Brain pericyte (primary cell): ENCODE measurements at regions not wholly inside any gene's neighbourhood (a gene's known extent, or its start where the extent isn't known, plus 50 kb on each side); places are given as distances from the start of the nearest gene placed in this dataset.

ENCODE experiments used
- DNase-seq: peaks from one replicate; pipeline ENCODE4 v3.0.0-alpha.2; 2012; ENCODE audit warnings: low read depth, low spot score

GRCh38 chr13:107413005-107413404 lies 802.3 kb downstream of the LIG4 start:
- no peak for DNase-seq

- DNase-seq, result no peak
These were observed 808.3 kb downstream of the LIG4 start for GRCh38 chr13:107407074-107407473.

GRCh38 chr13:107395927-107396662 lies 819.2 kb downstream of the LIG4 start:
- DNase-seq, result no peak

DNA sequence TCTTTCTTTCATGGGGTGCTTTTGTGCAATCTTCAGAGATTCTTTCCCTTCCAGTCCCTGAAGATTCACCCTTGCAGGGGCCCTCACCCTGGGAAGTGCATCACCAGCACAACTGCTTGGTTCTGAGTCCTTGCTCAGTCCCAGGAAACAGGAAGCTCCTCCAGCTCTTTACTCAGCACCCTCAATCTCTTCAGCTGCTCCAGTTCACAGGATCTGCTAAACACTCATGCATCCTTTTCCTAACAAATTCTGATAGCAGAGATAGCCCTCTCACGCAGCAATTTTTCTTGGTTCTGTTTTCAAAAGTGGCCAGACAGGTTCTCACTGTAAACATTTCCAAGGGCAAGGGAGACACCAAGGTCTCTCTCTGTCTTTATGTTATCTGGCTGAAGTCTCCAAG lies 823.1 kb downstream of the LIG4 start:
- no peak for DNase-seq

DNA sequence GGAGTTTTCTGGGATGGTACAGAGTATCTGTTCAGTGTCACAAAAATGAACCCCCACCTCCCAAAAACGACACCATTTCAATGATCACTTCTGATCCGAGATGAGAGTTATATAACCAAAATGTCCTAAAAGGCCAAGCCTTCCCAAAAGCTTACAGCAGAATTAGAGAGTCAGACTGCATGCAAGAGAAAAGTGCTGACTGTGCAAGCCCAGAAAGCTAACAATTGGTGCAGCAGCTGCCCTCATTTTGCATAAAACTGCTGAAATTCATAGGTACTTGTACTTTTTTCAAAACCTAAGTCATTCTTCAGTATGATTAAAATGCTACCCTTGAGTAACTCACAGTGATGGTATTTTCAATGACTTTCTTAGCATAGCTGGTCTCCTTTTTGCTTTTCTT lies 819.6 kb upstream of the ARGLU1 start:
- DNase-seq, result no peak

DNA sequence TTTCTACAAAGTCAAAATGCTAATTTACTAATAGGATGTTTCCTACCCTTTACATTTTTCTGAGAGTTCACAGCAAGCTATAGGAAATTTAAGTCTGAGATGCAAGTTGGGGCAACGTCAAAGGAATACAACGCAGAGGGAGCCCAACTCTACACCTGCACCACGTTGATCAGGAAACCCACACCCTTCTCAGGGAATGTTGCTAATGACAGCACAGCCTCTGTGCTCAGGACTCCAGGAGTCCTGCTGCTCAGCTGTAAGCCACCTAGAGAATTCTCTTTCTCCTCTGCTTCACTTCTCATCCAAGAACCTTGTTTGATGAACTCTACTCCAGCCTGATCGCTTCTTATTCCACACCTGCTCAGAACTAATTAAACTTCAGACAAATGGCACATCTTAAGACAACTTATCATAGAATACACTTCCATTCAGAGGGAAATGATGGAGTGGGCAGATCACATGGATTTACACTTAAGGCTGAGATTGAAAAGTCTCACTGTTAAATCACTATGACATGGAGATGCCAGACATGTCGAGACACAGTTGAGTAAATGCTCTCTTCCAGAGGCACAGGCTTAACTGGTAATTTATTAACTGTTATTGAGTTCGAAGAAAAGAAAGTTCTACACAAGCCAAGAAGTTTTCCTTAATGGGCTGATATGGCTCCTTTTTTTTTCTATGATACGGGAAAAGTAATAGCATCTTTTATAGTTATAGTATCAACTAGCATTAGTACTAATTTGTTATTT lies 811.6 kb upstream of the ARGLU1 start:
- no peak for DNase-seq

GRCh38 chr13:107376341-107377125 lies 808.6 kb upstream of the ARGLU1 start:
- no peak for DNase-seq

DNA sequence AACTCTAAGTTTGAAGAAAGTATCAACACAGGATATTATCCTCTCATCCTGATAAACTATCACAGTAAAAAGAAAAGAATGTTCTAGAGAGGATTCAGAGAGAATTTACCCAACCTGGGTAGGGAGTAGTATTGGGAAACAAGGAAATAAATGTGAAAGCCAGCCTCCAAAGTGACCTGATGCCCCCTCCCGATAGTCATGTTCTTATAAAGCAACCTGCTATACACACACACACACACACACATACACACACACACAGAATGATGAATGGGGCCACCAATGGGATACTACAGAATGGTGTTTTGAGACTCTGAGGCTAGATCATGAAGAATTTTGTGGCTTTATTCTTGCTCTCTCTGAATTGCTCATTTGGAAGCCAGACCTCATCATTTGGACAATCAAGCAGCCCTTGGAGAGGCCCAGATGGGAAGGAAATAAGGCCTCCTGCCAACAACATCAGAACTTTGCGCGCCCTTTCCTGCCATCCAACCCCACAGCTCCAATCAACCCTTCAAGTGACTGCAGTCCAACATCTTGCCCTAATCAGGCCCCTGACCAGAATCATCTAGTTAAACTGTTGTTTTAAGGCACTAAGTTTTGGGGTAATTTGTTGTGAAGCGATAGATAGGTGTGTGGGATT lies 807.9 kb upstream of the ARGLU1 start:
- no peak for DNase-seq

DNA sequence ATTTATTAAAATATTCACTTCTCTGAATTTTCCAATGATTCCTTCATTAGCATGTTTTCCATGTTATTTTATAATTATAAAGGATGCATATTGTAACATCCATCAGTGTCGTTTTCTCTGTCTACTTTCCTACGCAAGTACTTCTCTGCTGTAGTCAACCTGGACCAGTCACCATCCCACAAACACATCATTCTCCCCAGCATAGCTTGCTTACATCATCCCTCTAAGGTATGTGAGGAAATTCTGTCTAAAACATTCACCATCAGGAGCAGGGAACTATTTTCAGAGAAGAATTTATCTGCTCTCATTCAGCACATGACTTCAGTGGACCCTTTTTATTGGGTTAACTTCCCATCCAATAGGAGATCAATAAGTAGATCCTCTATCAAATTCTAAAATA lies 806.1 kb upstream of the ARGLU1 start:
- DNase-seq, result no peak

- DNase-seq, result peak; percentile 59
These were observed 805.6 kb upstream of the ARGLU1 start for GRCh38 chr13:107373551-107373950.

DNA sequence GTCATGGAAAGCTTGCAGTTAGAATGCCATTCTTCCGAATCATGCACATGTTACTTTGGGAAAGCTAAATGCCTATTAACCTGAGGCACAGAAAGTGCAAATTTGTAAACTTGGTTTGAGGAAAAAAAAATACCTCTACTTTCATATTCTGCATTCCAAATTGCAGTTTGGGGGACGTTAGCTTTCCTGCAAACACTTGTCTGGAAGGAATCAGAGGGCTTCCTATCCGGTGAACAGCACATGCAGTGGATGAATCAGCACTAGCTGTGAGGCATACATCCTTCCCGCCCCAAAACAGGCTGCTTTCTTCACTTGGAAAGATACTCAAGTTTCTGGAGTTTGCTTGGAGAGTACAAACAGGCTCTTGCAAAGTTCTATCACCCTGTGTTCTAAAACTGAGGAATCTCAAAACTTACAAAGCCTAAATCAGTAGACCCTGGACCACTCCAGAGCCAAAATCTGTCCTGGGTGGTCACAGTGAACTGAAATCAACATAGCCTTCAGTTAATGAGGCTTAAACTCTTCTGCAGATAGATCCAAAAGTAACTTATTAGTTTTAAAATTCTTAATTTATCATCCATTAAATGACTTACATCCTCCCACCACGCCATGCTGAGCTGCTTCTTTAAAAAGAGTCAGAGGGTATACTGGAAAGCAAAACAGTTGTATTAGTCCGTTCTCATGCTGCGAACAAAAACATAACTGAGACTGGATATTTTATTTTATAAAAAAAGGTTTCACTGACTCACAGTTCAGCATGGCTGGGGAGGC lies 802.3 kb upstream of the ARGLU1 start:
- no peak for DNase-seq

DNA sequence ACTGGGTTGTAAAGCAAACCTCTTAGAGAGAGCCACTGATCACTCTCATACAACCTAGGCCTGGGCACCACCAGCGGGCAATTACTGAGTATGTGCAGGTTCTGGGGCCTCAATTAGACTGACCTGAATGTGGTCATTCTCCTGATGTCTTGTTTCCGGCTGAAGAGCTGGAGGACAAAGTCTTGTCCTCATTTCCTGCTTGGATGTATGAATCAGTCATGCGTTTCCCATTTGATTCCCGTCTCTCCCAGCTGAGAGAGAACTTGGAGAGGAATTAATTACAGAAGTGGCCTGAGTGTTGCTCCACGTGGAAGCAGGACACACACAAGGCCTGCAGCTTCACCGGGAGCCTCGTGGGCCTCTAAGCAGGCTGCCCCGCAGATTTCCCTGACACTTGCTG lies 799.3 kb upstream of the ARGLU1 start:
- DNase-seq, result no peak

DNA sequence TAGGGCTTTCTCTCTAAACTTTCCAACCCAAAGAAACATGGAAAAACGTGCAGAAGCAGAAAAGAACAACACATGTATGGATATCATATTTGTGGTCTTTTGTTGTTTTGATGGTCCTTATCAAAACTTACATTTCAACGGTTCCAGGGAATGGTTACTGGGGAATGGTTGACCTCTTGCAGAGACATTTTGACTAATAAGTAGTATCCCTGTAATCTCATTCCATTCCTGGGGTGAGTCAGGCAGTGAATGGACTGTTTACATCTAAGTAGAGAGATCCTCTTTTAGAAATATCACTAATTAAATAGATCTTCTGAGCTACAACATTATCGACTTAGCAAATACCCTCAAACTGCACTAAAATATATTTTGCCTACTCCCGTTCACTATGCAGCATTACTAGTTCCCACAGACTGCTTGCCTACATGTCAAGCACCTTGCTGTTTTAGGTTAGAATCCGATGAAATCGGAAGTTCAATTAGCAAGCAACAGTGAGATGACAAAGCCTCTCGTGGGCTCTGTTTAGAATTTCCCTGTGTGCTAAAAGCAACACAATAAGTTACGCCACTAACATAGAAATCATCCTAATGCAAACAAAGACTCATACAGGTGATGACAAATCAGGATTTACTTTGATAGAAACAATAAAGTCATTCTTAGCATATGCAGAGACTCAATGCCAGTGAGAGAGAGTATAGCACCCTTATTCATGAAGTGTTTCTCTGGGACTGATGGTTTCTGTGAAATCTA lies 797.7 kb upstream of the ARGLU1 start:
- DNase-seq, result no peak

GRCh38 chr13:107364658-107365057 lies 796.7 kb upstream of the ARGLU1 start:
- no peak for DNase-seq

DNA sequence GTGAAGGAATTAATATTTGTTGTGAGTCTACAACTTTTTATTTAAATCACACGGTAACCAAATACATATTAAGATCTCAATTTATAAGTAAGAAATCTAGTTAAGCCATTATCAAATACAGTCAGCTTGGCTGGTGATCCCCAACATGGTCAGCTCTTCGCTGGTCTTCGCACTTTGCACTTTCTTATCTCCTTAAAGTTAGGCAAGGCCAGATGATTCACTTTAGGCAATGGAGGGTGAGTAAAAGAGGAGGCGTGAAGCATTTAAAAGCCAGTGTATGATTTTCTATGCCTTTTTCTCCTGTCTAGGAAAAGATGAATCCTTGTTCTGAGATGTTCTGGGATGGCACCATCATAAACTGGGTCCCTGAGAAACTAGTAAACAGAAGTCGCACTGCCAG lies 793.7 kb upstream of the ARGLU1 start:
- DNase-seq, result no peak

DNA sequence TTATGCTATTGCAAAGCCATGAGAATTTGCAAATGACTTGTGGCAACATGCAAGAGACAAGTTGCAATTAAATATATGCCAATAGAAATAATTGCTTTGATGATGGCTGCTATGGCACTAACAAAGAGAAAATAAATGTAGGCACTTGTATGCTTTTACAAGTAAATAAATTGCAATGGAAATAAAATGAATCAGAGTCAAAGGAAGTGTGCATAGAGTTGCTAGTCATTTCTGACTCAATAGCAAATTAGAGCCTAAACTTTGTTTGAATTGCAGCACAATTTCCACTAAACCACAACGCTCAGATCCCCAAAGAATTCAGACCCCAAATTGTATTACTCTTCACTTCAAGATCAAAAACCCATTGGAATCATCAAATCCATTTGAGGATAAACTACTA lies 792.1 kb upstream of the ARGLU1 start:
- no peak for DNase-seq

DNA sequence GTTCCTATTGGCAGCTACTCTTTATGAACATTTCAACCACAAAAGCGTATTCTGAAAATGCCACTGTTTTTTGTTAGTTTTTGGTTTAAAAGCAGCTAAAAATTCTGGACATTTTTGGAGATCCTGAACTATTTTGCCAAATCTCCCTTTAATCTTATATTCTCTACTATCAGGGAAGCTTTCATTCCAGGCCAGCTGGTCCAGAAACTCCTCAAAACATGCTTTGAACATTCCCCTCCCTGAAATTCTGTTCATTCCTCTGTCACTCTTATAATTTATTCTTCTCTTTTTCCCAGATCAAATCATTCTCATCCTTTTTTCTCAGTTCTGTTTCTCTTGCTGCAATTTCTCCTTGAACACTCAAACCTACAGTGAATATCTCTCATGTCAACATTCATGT lies 790.9 kb upstream of the ARGLU1 start:
- DNase-seq, result no peak

DNA sequence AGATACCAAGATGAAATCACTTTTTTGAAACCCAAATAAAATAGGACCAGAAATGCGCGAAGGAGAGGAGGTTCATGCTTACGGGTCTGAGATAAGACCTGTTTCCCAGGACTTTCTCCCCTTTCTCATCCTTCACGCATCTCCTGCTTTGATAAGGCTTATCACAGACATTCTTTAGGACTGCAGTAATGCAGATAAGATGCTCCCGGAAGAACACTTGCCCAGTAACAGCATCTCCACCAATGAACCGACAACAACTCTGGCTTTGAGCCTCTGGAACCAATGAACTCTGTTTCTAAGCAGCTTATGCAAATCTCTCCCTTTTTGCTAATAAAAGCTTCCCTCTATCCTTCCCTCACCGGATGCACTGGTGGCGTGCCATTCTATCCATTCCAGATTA lies 783.4 kb upstream of the ARGLU1 start:
- no peak for DNase-seq

DNA sequence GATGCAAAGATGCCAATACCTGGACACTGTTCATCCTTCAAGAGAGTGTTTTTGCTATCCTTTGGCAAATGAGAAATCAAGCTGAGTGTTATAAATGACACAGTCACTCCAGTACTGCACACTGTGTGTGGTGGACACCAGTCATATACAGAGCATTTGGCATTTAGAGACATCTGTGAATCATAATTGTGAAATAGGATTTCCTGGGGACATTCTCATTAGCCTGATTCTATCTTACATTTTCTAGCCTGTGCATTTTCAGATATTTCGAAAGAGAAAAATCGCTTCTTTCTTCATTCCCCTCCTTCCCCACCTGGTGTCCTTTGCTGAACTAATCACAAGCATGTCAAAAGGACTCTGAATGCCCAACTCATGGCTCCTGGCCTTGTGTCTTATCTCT lies 781.0 kb upstream of the ARGLU1 start:
- DNase-seq, result no peak

DNA sequence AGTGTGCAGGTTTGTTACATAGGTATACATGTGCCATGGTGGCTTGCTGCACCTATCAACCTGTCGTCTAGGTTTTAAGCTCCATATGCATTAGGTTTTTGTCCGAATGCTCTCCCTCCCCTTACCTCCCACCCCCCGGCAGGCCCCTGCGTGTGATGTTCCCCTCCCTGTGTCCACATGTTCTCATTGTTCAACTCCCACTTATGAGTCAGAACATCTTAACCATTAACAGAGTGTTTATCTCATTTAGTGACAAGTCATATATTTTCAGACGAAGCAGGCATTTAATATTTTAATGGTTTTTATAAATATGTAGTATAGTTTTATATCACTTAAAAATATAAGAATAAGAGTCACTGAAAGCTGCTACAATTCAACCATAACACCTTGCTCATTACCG lies 780.5 kb upstream of the ARGLU1 start:
- no peak for DNase-seq
